ENCODE measurements at regions not wholly inside any gene's neighbourhood (a gene's known extent, or its start where the extent isn't known, plus 50 kb on each side); places are given as distances from the start of the nearest gene placed in this dataset.

- no peak for DNase-seq (ENCODE audit: low spot score)
Observed at GRCh38 chr12:42670719-42671118, 81.2 kb upstream of the PRICKLE1 start.

GRCh38 chr12:42669553-42669952 is 80.0 kb upstream of the PRICKLE1 start:
- no peak for DNase-seq (ENCODE audit: low spot score)

GRCh38 chr12:42666671-42667243 is 77.2 kb upstream of the PRICKLE1 start:
- no peak for DNase-seq (ENCODE audit: low spot score)

GRCh38 chr12:42663621-42664020 is 74.1 kb upstream of the PRICKLE1 start:
- no peak for DNase-seq (ENCODE audit: low spot score)

GRCh38 chr12:42660968-42661937 is 71.7 kb upstream of the PRICKLE1 start:
- no peak for DNase-seq (ENCODE audit: low spot score)

GRCh38 chr12:42660117-42660516 is 70.6 kb upstream of the PRICKLE1 start:
- no peak for DNase-seq (ENCODE audit: low spot score)

- no peak for DNase-seq (ENCODE audit: low spot score)
Observed at GRCh38 chr12:42652048-42652447, 62.5 kb upstream of the PRICKLE1 start.

GRCh38 chr12:42648061-42648460 is 58.5 kb upstream of the PRICKLE1 start:
- no peak for DNase-seq (ENCODE audit: low spot score)

GRCh38 chr12:42643881-42644579 is 54.5 kb upstream of the PRICKLE1 start:
- no peak for DNase-seq (ENCODE audit: low spot score)

GRCh38 chr12:42641221-42641885 is 51.8 kb upstream of the PRICKLE1 start:
- no peak for DNase-seq (ENCODE audit: low spot score)

- DNase-seq (ENCODE audit: low spot score): no peak
Observed at GRCh38 chr12:42640391-42640790, 50.8 kb upstream of the PRICKLE1 start.

GRCh38 chr12:42639556-42639955 is 50.0 kb upstream of the PRICKLE1 start:
- DNase-seq (ENCODE audit: low spot score): no peak

Measured in pons (tissue), 1 donor.